GM10248 (cell line): ENCODE measurements at regions not wholly inside any gene's neighbourhood (a gene's known extent, or its start where the extent isn't known, plus 50 kb on each side); places are given as distances from the start of the nearest gene placed in this dataset.

ENCODE experiments used
- CTCF ChIA-PET: fragments of 300-600 bp; sonication (Branson Sonifier 250); formaldehyde crosslinking; extraction: SDS; loops from one replicate; lab custom pipeline; 2021; ENCODE audit warnings: antibody characterized with exemption; lab: Yijun Ruan, JAX
- POLR2A ChIA-PET: fragments of 350-650 bp; sonication (Branson Sonifier 250); formaldehyde crosslinking; extraction: SDS; loops from one replicate; lab custom pipeline; 2020; ENCODE audit warnings: antibody characterized with exemption; lab: Yijun Ruan, JAX
- DNase-seq: peaks from one replicate; pipeline ENCODE4 v3.0.0; 2012; ENCODE audit errors: extremely low spot score
- CTCF ChIP-seq: IDR thresholded peaks from 2 replicates; pipeline ENCODE4 v1.5.1; 2012; ENCODE audit warnings: mild to moderate bottlenecking, low read depth; ENCODE audit errors: extremely low read depth, missing control alignments, control extremely low read depth

GRCh38 chr3:174532776-174533175, 326.4 kb upstream of the NAALADL2 start:
- ChIA-PET CTCF (no interaction called here), POLR2A (no interaction called here)
- DNase-seq: no peak
- no peak for TF ChIP-seq CTCF

- ChIA-PET CTCF (no interaction called here), POLR2A (no interaction called here)
- no peak for DNase-seq
- TF ChIP-seq CTCF: no peak
Measured at GRCh38 chr3:174533286-174533685, 325.8 kb upstream of the NAALADL2 start.

GRCh38 chr3:174536319-174536718, 322.8 kb upstream of the NAALADL2 start:
- ChIA-PET POLR2A (no interaction called here), CTCF (interaction anchor here (1.3 kb wide), 1 partner anchor 10 kb away, joined by 4 read pairs; no protein-coding TSS in a partner anchor)
- no peak for TF ChIP-seq CTCF
- DNase-seq: no peak

GRCh38 chr3:174538151-174538550, 321.0 kb upstream of the NAALADL2 start:
- no peak for TF ChIP-seq CTCF
- no peak for DNase-seq
- ChIA-PET POLR2A (no interaction called here), CTCF (no interaction called here)

GRCh38 chr3:174540116-174540908, 318.8 kb upstream of the NAALADL2 start:
- no peak for DNase-seq
- TF ChIP-seq CTCF: no peak

GRCh38 chr3:174541708-174542315, 317.3 kb upstream of the NAALADL2 start:
- POLR2A ChIA-PET: no interaction called here
- no peak for TF ChIP-seq CTCF
- CTCF ChIA-PET: interaction anchor here (1.0 to 1.5 kb wide), 2 partner anchors 10 to 28 kb away, joined by 3 read pairs; no protein-coding TSS in a partner anchor
- DNase-seq: no peak

More at GRCh38 chr3:174540116-174540908, 318.8 kb upstream of the NAALADL2 start:
- CTCF ChIA-PET: interaction anchor here (1.0 kb wide), 1 partner anchor 28 kb away, joined by 4 read pairs; no protein-coding TSS in a partner anchor
- POLR2A ChIA-PET: no interaction called here
